WTC11 (cell line): ENCODE measurements at regions not wholly inside any gene's neighbourhood (a gene's known extent, or its start where the extent isn't known, plus 50 kb on each side); places are given as distances from the start of the nearest gene placed in this dataset.

Experiments used
- ATAC-seq: fragments of 200-7000 bp; cut with Tn5 transposase; 2 replicates; pipeline ENCODE4 v1.10.0; 2021; ENCODE audit warnings: mild to moderate bottlenecking, moderate library complexity
- CTCF ChIA-PET: fragments of 300-600 bp; sonication (Branson Sonifier 250); formaldehyde crosslinking; loops from one replicate; lab custom pipeline; 2021; ENCODE audit warnings: antibody characterized with exemption; lab: Charles Lee
- POLR2A ChIA-PET: fragments of 350-600 bp; sonication (Branson Sonifier 250); formaldehyde crosslinking; loops from one replicate; lab custom pipeline; 2021; ENCODE audit warnings: antibody characterized with exemption; lab: Charles Lee
- DNase-seq: peaks from one replicate; pipeline ENCODE4 v3.0.0; 2021; ENCODE audit warnings: low spot score
- H3K27ac Mint-ChIP-seq: 2 replicates; pipeline ENCODE4 v1.8.0; 2021; ENCODE audit warnings: mixed read lengths
- H3K27me3 Mint-ChIP-seq: 2 replicates; pipeline ENCODE4 v1.8.0; 2021; ENCODE audit warnings: low read depth, mild to moderate bottlenecking, moderate library complexity, mixed read lengths
- H3K36me3 Mint-ChIP-seq: 2 replicates; pipeline ENCODE4 v1.8.0; 2021; ENCODE audit warnings: mixed read lengths
- H3K4me1 Mint-ChIP-seq: 2 replicates; pipeline ENCODE4 v1.8.0; 2022; ENCODE audit warnings: mixed read lengths
- H3K4me3 Mint-ChIP-seq: 2 replicates; pipeline ENCODE4 v1.8.0; 2021; ENCODE audit warnings: mild to moderate bottlenecking, moderate library complexity, mixed read lengths
- H3K9me3 Mint-ChIP-seq: 2 replicates; pipeline ENCODE4 v1.8.0; 2021; ENCODE audit warnings: mixed read lengths
- ARID4B ChIP-seq: sonication (generic); formaldehyde crosslinking; IDR thresholded peaks from 2 replicates; pipeline ENCODE4 v1.8.0; 2023; ENCODE audit warnings: missing genetic modification reagents, mild to moderate bottlenecking, borderline replicate concordance
- CREB1 ChIP-seq: sonication (generic); formaldehyde crosslinking; IDR thresholded peaks from 2 replicates; pipeline ENCODE4 v1.8.0; 2023; ENCODE audit warnings: mild to moderate bottlenecking, missing genetic modification reagents
- EMX1 ChIP-seq: fragments of 250-450 bp; sonication (Bioruptor Pico); IDR thresholded peaks from 2 replicates; pipeline ENCODE4 v1.8.0; 2021; ENCODE audit warnings: mild to moderate bottlenecking
- ERG ChIP-seq: fragments of 250-450 bp; sonication (Bioruptor Pico); IDR thresholded peaks from 2 replicates; pipeline ENCODE4 v1.8.0; 2021; ENCODE audit warnings: mild to moderate bottlenecking
- FOXJ3 ChIP-seq: sonication (generic); formaldehyde crosslinking; IDR thresholded peaks from 2 replicates; pipeline ENCODE4 v1.9.0; 2021; ENCODE audit warnings: missing genetic modification reagents, mild to moderate bottlenecking, borderline replicate concordance
- HMGA2 ChIP-seq: fragments of 250-450 bp; sonication (Bioruptor Pico); IDR thresholded peaks from 2 replicates; pipeline ENCODE4 v1.4.0; 2021; ENCODE audit warnings: mild to moderate bottlenecking, moderate library complexity
- IRF2 ChIP-seq: sonication (generic); formaldehyde crosslinking; IDR thresholded peaks from 2 replicates; pipeline ENCODE4 v1.8.0; 2022; ENCODE audit warnings: low read depth, missing genetic modification reagents, borderline replicate concordance
- MAX ChIP-seq: sonication (generic); formaldehyde crosslinking; IDR thresholded peaks from 2 replicates; pipeline ENCODE4 v1.8.0; 2022; ENCODE audit warnings: mild to moderate bottlenecking, missing genetic modification reagents
- MYBL2 ChIP-seq: sonication (generic); formaldehyde crosslinking; IDR thresholded peaks from 2 replicates; pipeline ENCODE4 v1.8.1; 2023; ENCODE audit warnings: mild to moderate bottlenecking, moderate library complexity, missing genetic modification reagents
- PRRX2 ChIP-seq: fragments of 250-450 bp; sonication (Bioruptor Pico); IDR thresholded peaks from 2 replicates; pipeline ENCODE4 v1.8.0; 2021; ENCODE audit warnings: mild to moderate bottlenecking
- SMAD4 ChIP-seq: sonication (generic); formaldehyde crosslinking; IDR thresholded peaks from 2 replicates; pipeline ENCODE4 v1.8.0; 2022; ENCODE audit warnings: mild to moderate bottlenecking, missing genetic modification reagents
- TP53 ChIP-seq: sonication (generic); formaldehyde crosslinking; IDR thresholded peaks from 2 replicates; pipeline ENCODE4 v1.8.1; 2023; ENCODE audit warnings: mild to moderate bottlenecking, missing genetic modification reagents
- ZNF219 ChIP-seq: sonication (generic); formaldehyde crosslinking; IDR thresholded peaks from 2 replicates; pipeline ENCODE4 v1.8.0; 2023; ENCODE audit warnings: missing genetic modification reagents, mild to moderate bottlenecking, borderline replicate concordance
- ZNF263 ChIP-seq: sonication (generic); formaldehyde crosslinking; IDR thresholded peaks from 2 replicates; pipeline ENCODE4 v1.8.1; 2022; ENCODE audit warnings: low read depth, mild to moderate bottlenecking, moderate library complexity, missing genetic modification reagents
- ZNF281 ChIP-seq: sonication (generic); formaldehyde crosslinking; IDR thresholded peaks from 2 replicates; pipeline ENCODE4 v1.8.0; 2023; ENCODE audit warnings: mild to moderate bottlenecking, missing genetic modification reagents
- ZNF317 ChIP-seq: sonication (generic); formaldehyde crosslinking; IDR thresholded peaks from 2 replicates; pipeline ENCODE4 v1.8.1; 2023; ENCODE audit warnings: low read depth, mild to moderate bottlenecking, moderate library complexity, missing genetic modification reagents, borderline replicate concordance
- ZNF671 ChIP-seq: fragments of 250-450 bp; sonication (Bioruptor Pico); IDR thresholded peaks from 2 replicates; pipeline ENCODE4 v1.8.0; 2021; ENCODE audit warnings: mild to moderate bottlenecking
- ZSCAN18 ChIP-seq: fragments of 250-450 bp; sonication (Bioruptor Pico); IDR thresholded peaks from 2 replicates; pipeline ENCODE4 v2.1.2; 2022; ENCODE audit warnings: mild to moderate bottlenecking, moderate library complexity

GRCh38 chr12:28618772-28619171 lies 428.5 kb downstream of the CCDC91 start:
- Mint-ChIP-seq H3K4me1 (no peaks in the 10 kb centered on the region), H3K36me3 (no peaks in the 10 kb centered on the region), H3K4me3 (no peak overlapping the region), H3K9me3 (peaks cover 21% of the 10 kb centered on the region), H3K27me3 (no peaks in the 10 kb centered on the region), H3K27ac (no peak overlapping the region)
- TF ChIP-seq ZNF671 (CRISPR knock-in tag) (no peak), ZNF281 (CRISPR knock-in tag) (no peak)
- ATAC-seq (no peak), DNase-seq (no peak)
- CTCF ChIA-PET: no interaction called here
- POLR2A ChIA-PET: no interaction called here

GRCh38 chr12:28620281-28620680 lies 430.0 kb downstream of the CCDC91 start:
- no peak for DNase-seq
- Mint-ChIP-seq H3K27ac (no peak overlapping the region), H3K4me1 (no peaks in the 10 kb centered on the region), H3K36me3 (no peaks in the 10 kb centered on the region), H3K9me3 (peaks cover 22% of the 10 kb centered on the region), H3K27me3 (no peaks in the 10 kb centered on the region), H3K4me3 (no peak overlapping the region)
- ChIA-PET CTCF (no interaction called here), POLR2A (no interaction called here)
- TF ChIP-seq ZNF219 (CRISPR knock-in tag): no peak
- TF ChIP-seq ARID4B: no peak
- no peak for TF ChIP-seq PRRX2 (CRISPR knock-in tag)
- TF ChIP-seq SMAD4 (CRISPR knock-in tag): no peak
- no peak for ATAC-seq

GRCh38 chr12:28622406-28622805 lies 432.1 kb downstream of the CCDC91 start:
- H3K4me3 Mint-ChIP-seq: no peak overlapping the region
- H3K27me3 Mint-ChIP-seq: no peaks in the 10 kb centered on the region
- no peaks in the 10 kb centered on the region for H3K4me1 Mint-ChIP-seq
- CTCF ChIA-PET: no interaction called here
- POLR2A ChIA-PET: no interaction called here
- peaks cover 10% of the 10 kb centered on the region for H3K9me3 Mint-ChIP-seq
- ATAC-seq (no peak), DNase-seq (no peak)
- no peak overlapping the region for H3K27ac Mint-ChIP-seq
- H3K36me3 Mint-ChIP-seq: no peaks in the 10 kb centered on the region
- no peak for TF ChIP-seq MAX (CRISPR knock-in tag)
- no peak for TF ChIP-seq MYBL2 (CRISPR knock-in tag)
- TF ChIP-seq IRF2: no peak
- no peak for TF ChIP-seq EMX1 (CRISPR knock-in tag)
- TF ChIP-seq FOXJ3: no peak
- TF ChIP-seq HMGA2: no peak
- no peak for TF ChIP-seq ZNF281 (CRISPR knock-in tag)
- no peak for TF ChIP-seq TP53 (CRISPR knock-in tag)
- no peak for TF ChIP-seq CREB1 (CRISPR knock-in tag)
- TF ChIP-seq ZSCAN18 (CRISPR knock-in tag): no peak
- TF ChIP-seq ZNF317 (CRISPR knock-in tag): no peak
- TF ChIP-seq ERG: no peak
- TF ChIP-seq ZNF263: no peak
